Islet of Langerhans (tissue), 1 donor: ENCODE measurements at regions not wholly inside any gene's neighbourhood (a gene's known extent, or its start where the extent isn't known, plus 50 kb on each side); places are given as distances from the start of the nearest gene placed in this dataset.
"Not testable (repeated sequence)": the region's sequence is repeated elsewhere in the genome, so short reads cannot be mapped to it uniquely, and the experiment has no call there.

Source experiments
- FAIRE-seq: peaks from one replicate; lab custom pipeline; 2011; peaks lifted over from hg19 to GRCh38; lab: Jason Lieb, UNC

- FAIRE-seq = no peak
These were observed 143.6 kb upstream of the GRM7 start for GRCh38 chr3:6717026-6717943.

- FAIRE-seq = no peak
These were observed 140.9 kb upstream of the GRM7 start for GRCh38 chr3:6719999-6720398.

GRCh38 chr3:6721491-6721890 is 139.4 kb upstream of the GRM7 start:
- FAIRE-seq = no peak

GRCh38 chr3:6723205-6723604 is 137.7 kb upstream of the GRM7 start:
- no peak for FAIRE-seq

GRCh38 chr3:6726811-6727210 is 134.1 kb upstream of the GRM7 start:
- no peak for FAIRE-seq

- FAIRE-seq = no peak
These were observed 128.1 kb upstream of the GRM7 start for GRCh38 chr3:6732807-6733206.

- no peak for FAIRE-seq
These were observed 127.1 kb upstream of the GRM7 start for GRCh38 chr3:6733699-6734394.

- FAIRE-seq = no peak
These were observed 126.5 kb upstream of the GRM7 start for GRCh38 chr3:6734395-6734746.

- FAIRE-seq = no peak
These were observed 123.9 kb upstream of the GRM7 start for GRCh38 chr3:6736836-6737629.

- FAIRE-seq = no peak
These were observed 123.3 kb upstream of the GRM7 start for GRCh38 chr3:6737630-6738029.

GRCh38 chr3:6739288-6739687 is 121.6 kb upstream of the GRM7 start:
- no peak for FAIRE-seq

GRCh38 chr3:6743067-6743720 is 117.7 kb upstream of the GRM7 start:
- no peak for FAIRE-seq

GRCh38 chr3:6746443-6746842 is 114.5 kb upstream of the GRM7 start:
- no peak for FAIRE-seq

- FAIRE-seq = no peak
These were observed 113.9 kb upstream of the GRM7 start for GRCh38 chr3:6747017-6747416.

GRCh38 chr3:6750782-6751181 is 110.1 kb upstream of the GRM7 start:
- FAIRE-seq = no peak

GRCh38 chr3:6753536-6753935 is 107.4 kb upstream of the GRM7 start:
- FAIRE-seq = no peak

GRCh38 chr3:6769532-6770396 is 91.2 kb upstream of the GRM7 start:
- FAIRE-seq = not testable (repeated sequence)

GRCh38 chr3:6770397-6770690 is 90.6 kb upstream of the GRM7 start:
- no peak for FAIRE-seq

GRCh38 chr3:6771171-6771570 is 89.7 kb upstream of the GRM7 start:
- no peak for FAIRE-seq

GRCh38 chr3:6779140-6779539 is 81.8 kb upstream of the GRM7 start:
- no peak for FAIRE-seq

GRCh38 chr3:6781092-6781491 is 79.8 kb upstream of the GRM7 start:
- FAIRE-seq = no peak

GRCh38 chr3:6785726-6786125 is 75.2 kb upstream of the GRM7 start:
- FAIRE-seq = no peak
